Activated T-cell treated with anti-CD3 and anti-CD28 coated beads, Interleukin-2, amount 50 U/mL, for 72 hours (primary cell): ENCODE measurements at regions not wholly inside any gene's neighbourhood (a gene's known extent, or its start where the extent isn't known, plus 50 kb on each side); places are given as distances from the start of the nearest gene placed in this dataset.
"Not testable (repeated sequence)": the region's sequence is repeated elsewhere in the genome, so short reads cannot be mapped to it uniquely, and the experiment has no call there.

ENCODE experiments used
- ATAC-seq, 2 donors: fragments of 150-1000 bp; cut with Tn5 transposase; replicated peaks in 1 of 2; 2 replicates each; pipeline ENCODE4 v1.10.0; 2021; ENCODE audit warnings: moderate library complexity in 2 of 2, mild to moderate bottlenecking in 1 of 2
- DNase-seq, 2 donors: peaks; one replicate each; pipeline ENCODE4 v3.0.0; 2021 to 2022; ENCODE audit warnings: mixed read lengths in 1 of 2
- H3K27ac Mint-ChIP-seq: one replicate; pipeline ENCODE4 v1.8.0; 2022; ENCODE audit warnings: mild to moderate bottlenecking, moderate library complexity, mixed read lengths
- H3K27me3 Mint-ChIP-seq: one replicate; pipeline ENCODE4 v1.8.0; 2022; ENCODE audit warnings: low read depth, mixed read lengths
- H3K36me3 Mint-ChIP-seq, 2 donors: one replicate each; pipeline ENCODE4 v1.8.0; 2022; ENCODE audit warnings: mixed read lengths in 2 of 2, mild to moderate bottlenecking in 1 of 2; ENCODE audit not compliant: insufficient read depth in 2 of 2
- H3K4me1 Mint-ChIP-seq: one replicate; pipeline ENCODE4 v1.8.0; 2022; ENCODE audit warnings: low read depth, mixed read lengths
- H3K4me3 Mint-ChIP-seq, 2 donors: one replicate each; pipeline ENCODE4 v1.8.0; 2022; ENCODE audit warnings: mild to moderate bottlenecking in 2 of 2, mixed read lengths in 2 of 2, moderate library complexity in 2 of 2
- H3K9me3 Mint-ChIP-seq, 2 donors: one replicate each; pipeline ENCODE4 v1.8.0; 2022; ENCODE audit warnings: mixed read lengths in 2 of 2

DNA sequence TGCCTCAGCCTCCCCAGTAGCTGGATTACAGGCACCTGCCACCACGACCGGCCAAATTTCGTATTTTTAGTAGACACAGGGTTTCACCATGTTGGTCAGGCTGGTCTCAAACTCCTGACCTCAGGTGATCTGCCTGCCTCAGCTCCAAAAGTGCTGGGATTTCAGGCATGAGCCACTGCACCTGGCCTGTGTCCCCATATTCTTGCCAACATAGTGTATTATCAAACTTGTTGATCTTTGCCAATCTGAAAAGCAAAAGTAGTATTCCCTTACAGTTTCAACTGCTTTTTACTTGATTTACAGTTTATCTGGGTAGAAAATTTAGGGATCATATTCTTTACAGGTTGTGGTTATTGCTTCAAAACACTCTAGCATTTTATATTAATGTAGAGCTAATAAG, 524.9 kb downstream of the TTLL7 start:
- DNase-seq, H3K4me3 Mint-ChIP-seq, H3K27ac Mint-ChIP-seq, H3K9me3 Mint-ChIP-seq, ATAC-seq, H3K36me3 Mint-ChIP-seq, H3K27me3 Mint-ChIP-seq: not testable (repeated sequence)
- H3K4me1 Mint-ChIP-seq = peaks cover 13% of the 10 kb centered on the region

GRCh38 chr1:83472066-83472465, 526.9 kb downstream of the TTLL7 start:
- H3K9me3 Mint-ChIP-seq, ATAC-seq, H3K4me3 Mint-ChIP-seq: not testable (repeated sequence)

DNA sequence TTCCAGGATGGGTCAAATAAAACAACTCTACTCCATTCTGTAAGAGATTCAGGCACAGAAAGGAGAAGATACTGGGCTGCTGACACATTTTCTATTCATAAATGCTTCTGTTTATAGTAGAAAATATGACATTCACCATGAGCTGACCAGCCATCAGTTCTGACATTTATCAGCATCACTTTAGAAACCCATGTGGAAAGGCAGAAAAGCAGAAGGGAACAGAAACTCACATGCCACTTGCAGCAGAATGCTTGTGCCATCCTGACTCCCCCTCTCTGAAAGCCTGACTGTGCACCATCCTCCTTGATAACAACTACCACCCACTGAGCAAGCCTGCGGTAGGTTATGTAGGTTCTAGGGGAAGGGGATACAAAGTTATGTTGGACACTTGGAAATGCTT, 527.7 kb downstream of the TTLL7 start:
- H3K4me1 Mint-ChIP-seq, DNase-seq, H3K27ac Mint-ChIP-seq, ATAC-seq, H3K27me3 Mint-ChIP-seq, H3K4me3 Mint-ChIP-seq, H3K36me3 Mint-ChIP-seq, H3K9me3 Mint-ChIP-seq: not testable (repeated sequence)

More at GRCh38 chr1:83472066-83472465, 526.9 kb downstream of the TTLL7 start:
- H3K4me1 Mint-ChIP-seq = peaks cover 13% of the 10 kb centered on the region
- H3K27me3 Mint-ChIP-seq, H3K36me3 Mint-ChIP-seq, H3K27ac Mint-ChIP-seq, DNase-seq: not testable (repeated sequence)

GRCh38 chr1:83468336-83468735, 530.6 kb downstream of the TTLL7 start:
- not testable (repeated sequence) for H3K9me3 Mint-ChIP-seq, DNase-seq, H3K4me1 Mint-ChIP-seq, H3K27ac Mint-ChIP-seq, H3K36me3 Mint-ChIP-seq, H3K4me3 Mint-ChIP-seq, H3K27me3 Mint-ChIP-seq, ATAC-seq

- not testable (repeated sequence) for H3K9me3 Mint-ChIP-seq, ATAC-seq, H3K4me1 Mint-ChIP-seq, H3K27ac Mint-ChIP-seq, DNase-seq, H3K27me3 Mint-ChIP-seq, H3K36me3 Mint-ChIP-seq, H3K4me3 Mint-ChIP-seq
Observed at GRCh38 chr1:83457735-83458248, 541.1 kb downstream of the TTLL7 start.

DNA sequence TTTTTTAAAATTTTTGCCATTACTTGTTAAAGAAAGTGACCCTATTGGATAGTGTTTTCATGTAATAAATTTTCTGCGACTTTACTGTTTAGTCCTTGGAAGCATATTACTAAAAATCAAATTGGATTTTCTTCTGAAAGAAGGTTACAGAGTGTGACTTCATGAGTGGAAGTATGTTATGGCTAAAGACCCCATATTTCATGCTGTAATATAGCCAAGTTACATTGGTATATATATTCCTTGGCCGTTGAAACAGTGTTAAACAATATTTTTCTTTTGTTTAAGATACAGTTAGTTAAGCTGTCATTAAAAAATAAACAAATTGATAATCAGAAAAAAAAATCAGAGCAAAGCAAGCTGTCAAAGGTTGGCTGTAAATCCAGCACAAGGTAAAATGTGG, 541.7 kb downstream of the TTLL7 start:
- H3K36me3 Mint-ChIP-seq, ATAC-seq, H3K9me3 Mint-ChIP-seq, H3K27ac Mint-ChIP-seq, DNase-seq, H3K27me3 Mint-ChIP-seq, H3K4me3 Mint-ChIP-seq, H3K4me1 Mint-ChIP-seq: not testable (repeated sequence)

DNA sequence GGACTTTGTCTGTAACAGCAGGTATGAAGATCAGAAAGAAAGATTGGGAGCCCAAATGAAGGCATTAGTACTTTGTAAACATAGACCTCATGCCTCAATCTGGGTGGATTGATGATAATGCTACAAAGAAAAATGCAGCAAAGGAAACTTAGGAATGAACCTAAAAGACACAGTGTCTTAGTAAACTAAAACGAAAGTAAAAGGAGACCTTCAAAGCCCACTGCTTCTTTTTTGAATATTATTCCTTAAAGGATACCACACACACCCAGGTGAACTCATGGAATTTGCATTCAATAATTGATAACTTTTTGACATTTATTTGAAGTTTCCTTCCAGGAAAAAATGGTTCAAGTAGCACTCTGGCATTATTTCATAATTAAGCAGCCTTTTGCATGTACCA, 543.2 kb downstream of the TTLL7 start:
- DNase-seq, ATAC-seq, H3K4me1 Mint-ChIP-seq, H3K36me3 Mint-ChIP-seq, H3K9me3 Mint-ChIP-seq, H3K27me3 Mint-ChIP-seq: not testable (repeated sequence)
- Mint-ChIP-seq H3K27ac (peak overlapping the region; percentile 84), H3K4me3 (peak overlapping the region; percentile 47 to 76)

- DNase-seq, H3K27me3 Mint-ChIP-seq, H3K4me1 Mint-ChIP-seq, H3K36me3 Mint-ChIP-seq, H3K9me3 Mint-ChIP-seq, H3K4me3 Mint-ChIP-seq, ATAC-seq, H3K27ac Mint-ChIP-seq: not testable (repeated sequence)
Observed at GRCh38 chr1:83445873-83446272, 553.1 kb downstream of the TTLL7 start.

DNA sequence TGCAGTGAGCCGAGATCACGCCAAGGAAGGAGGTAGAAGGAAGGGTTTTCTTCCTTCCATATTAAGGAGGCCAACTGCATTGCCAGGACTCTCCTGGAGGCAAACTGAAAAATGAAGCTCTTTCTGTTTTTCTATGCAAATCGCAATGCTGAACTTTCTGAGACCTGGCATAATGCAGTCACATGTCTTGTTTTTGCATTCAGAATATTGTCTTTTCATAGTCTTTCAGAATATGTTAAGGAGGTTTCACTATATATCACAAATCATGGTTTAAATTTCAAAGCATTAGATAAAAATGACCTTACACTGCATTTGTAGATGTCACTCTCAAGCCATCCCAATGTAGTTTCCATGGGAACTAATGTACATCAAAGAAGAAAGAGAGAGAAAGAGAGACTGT, 556.5 kb downstream of the TTLL7 start:
- not testable (repeated sequence) for H3K27ac Mint-ChIP-seq, H3K4me1 Mint-ChIP-seq, H3K4me3 Mint-ChIP-seq, H3K27me3 Mint-ChIP-seq, ATAC-seq, H3K36me3 Mint-ChIP-seq, DNase-seq, H3K9me3 Mint-ChIP-seq

DNA sequence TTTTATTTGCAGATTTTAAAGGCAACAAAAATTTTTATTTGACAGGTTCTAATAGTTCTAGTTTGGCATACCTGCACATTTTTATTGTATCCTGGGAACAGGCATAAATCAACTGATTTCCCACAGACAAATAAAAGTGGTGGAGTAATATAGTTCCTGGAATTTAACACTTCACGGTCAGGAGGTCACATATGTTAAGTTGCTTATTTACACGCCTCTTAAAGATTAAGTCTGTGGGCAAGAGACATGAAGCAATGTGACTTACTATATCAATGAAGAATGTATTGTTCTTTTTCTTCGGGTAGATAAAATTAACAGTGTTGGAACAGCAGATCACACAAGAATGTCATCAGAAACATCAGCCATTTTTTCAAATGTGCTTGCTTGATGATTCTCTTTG, 558.3 kb downstream of the TTLL7 start:
- H3K36me3 Mint-ChIP-seq, H3K4me3 Mint-ChIP-seq, ATAC-seq, H3K9me3 Mint-ChIP-seq, H3K27me3 Mint-ChIP-seq, DNase-seq, H3K27ac Mint-ChIP-seq, H3K4me1 Mint-ChIP-seq: not testable (repeated sequence)

DNA sequence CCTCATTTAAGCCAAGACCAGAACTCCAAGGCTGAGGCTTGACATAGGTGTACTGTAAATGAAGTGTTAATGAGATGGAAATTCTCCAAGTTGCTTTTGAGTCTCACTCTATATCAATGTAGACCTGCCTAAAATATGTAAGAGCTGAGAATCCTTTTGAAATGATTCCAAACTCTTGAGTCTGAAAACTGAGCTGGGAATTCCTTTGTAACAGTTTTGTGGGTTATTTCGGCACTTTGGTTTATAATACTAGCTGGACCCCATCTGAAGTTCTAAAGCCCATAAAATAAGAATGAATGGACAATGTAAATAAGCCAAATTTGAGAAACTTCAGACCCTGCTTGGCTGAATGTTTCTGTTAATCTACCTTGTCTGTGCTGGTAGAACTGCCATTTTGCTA, 558.9 kb downstream of the TTLL7 start:
- not testable (repeated sequence) for DNase-seq, H3K4me1 Mint-ChIP-seq, H3K36me3 Mint-ChIP-seq, H3K27me3 Mint-ChIP-seq, H3K4me3 Mint-ChIP-seq, H3K9me3 Mint-ChIP-seq, H3K27ac Mint-ChIP-seq, ATAC-seq

DNA sequence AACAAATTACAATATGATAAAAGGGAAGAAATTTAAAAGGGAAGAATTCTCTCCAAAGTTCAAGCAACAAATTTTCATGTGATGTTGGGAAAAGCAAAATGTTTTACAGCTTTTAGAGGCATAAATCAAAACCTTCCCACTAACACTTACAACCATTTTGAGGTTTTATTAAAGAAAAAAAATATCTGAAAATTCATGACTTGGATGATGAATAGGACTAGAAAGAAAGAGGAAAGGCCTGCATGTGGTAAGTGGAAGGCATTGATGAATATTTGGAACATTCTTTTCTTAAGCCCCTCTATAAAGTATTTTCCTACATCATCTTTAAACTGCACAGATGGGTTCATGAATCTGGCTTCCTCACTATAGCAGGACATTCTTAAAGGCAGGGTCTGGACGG, 560.6 kb downstream of the TTLL7 start:
- not testable (repeated sequence) for ATAC-seq, H3K9me3 Mint-ChIP-seq, H3K36me3 Mint-ChIP-seq, DNase-seq, H3K4me1 Mint-ChIP-seq, H3K27me3 Mint-ChIP-seq, H3K4me3 Mint-ChIP-seq, H3K27ac Mint-ChIP-seq

DNA sequence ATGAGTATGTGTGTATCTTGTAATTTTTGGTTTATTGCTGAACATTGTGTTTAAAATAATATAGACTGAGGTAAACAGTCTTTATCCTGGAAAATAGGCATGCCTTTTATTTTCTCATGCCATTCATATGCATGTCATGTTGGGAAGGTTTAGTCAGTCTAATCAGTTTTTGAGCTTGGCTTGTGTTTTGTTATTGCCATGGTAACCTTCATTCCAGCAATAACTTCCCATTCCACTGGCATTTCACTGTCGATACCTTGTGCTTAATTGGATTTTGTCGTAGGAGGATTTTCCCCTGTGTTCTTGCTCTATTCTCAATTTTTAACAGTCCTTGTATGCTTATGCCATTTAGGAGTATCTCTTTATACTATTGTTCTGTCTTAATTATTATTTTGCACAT, 563.6 kb downstream of the TTLL7 start:
- H3K4me1 Mint-ChIP-seq, H3K36me3 Mint-ChIP-seq, H3K4me3 Mint-ChIP-seq, H3K27ac Mint-ChIP-seq, H3K9me3 Mint-ChIP-seq, ATAC-seq, DNase-seq, H3K27me3 Mint-ChIP-seq: not testable (repeated sequence)

- H3K9me3 Mint-ChIP-seq, DNase-seq, H3K27me3 Mint-ChIP-seq, ATAC-seq, H3K4me3 Mint-ChIP-seq, H3K27ac Mint-ChIP-seq, H3K36me3 Mint-ChIP-seq: not testable (repeated sequence)
- H3K4me1 Mint-ChIP-seq = peaks cover 11% of the 10 kb centered on the region
Observed at GRCh38 chr1:83427566-83427965, 571.4 kb downstream of the TTLL7 start.
